Breast epithelium (tissue), 4 donors: ENCODE measurements at regions not wholly inside any gene's neighbourhood (a gene's known extent, or its start where the extent isn't known, plus 50 kb on each side); places are given as distances from the start of the nearest gene placed in this dataset.

ENCODE experiments used
- DNase-seq, 2 donors: peaks; one replicate each; pipeline ENCODE4 v3.0.0-alpha.2; 2019; ENCODE audit warnings: low spot score in 2 of 2
- H3K27ac ChIP-seq, 2 donors: fragments of 200-600 bp; sonication (generic) in 1 of 2; one replicate each; pipeline ENCODE4 v1.5.1; 2016 to 2019; ENCODE audit warnings: mild to moderate bottlenecking in 1 of 2
- H3K27me3 ChIP-seq, 2 donors: fragments of 200-600 bp; sonication (generic) in 1 of 2; one replicate each; pipeline versions ENCODE4 v1.5.1 to v1.6.0; 2017 to 2019; ENCODE audit warnings: control low read depth in 1 of 2, mild to moderate bottlenecking in 1 of 2
- H3K36me3 ChIP-seq: fragments of 200-600 bp; one replicate; pipeline ENCODE4 v1.5.1; 2019
- H3K4me1 ChIP-seq, 2 donors: fragments of 200-600 bp; sonication (generic); one replicate each; pipeline ENCODE4 v1.5.1; 2016 to 2019; ENCODE audit warnings: control low read depth in 1 of 2
- H3K4me3 ChIP-seq, 3 donors: fragments of 200-600 bp; sonication (generic); 1 replicate in 2 of 3; 2 replicates in 1 of 3; pipeline ENCODE4 v1.5.1; 2016 to 2019; ENCODE audit warnings: mild to moderate bottlenecking in 3 of 3, moderate library complexity in 2 of 3
- H3K9me3 ChIP-seq, 2 donors: fragments of 200-600 bp; sonication (generic) in 1 of 2; one replicate each; pipeline ENCODE4 v1.5.1; 2016 to 2019; ENCODE audit warnings: control low read depth in 1 of 2
- CTCF ChIP-seq, 3 donors: fragments of 450-650 bp; IDR thresholded peaks; one replicate each; pipeline ENCODE4 v1.5.1; 2016 to 2017; ENCODE audit warnings: antibody characterized with exemption in 3 of 3, mild to moderate bottlenecking in 3 of 3, moderate library complexity in 3 of 3
- POLR2A ChIP-seq: fragments of 450-650 bp; IDR thresholded peaks from one replicate; pipeline ENCODE4 v1.6.1; 2016; ENCODE audit warnings: antibody characterized with exemption, mild to moderate bottlenecking, moderate library complexity
- POLR2AphosphoS5 ChIP-seq, 3 donors: sonication (generic); formaldehyde crosslinking; IDR thresholded peaks; one replicate each; pipeline ENCODE4 v1.6.1; 2017; ENCODE audit warnings: antibody characterized with exemption in 3 of 3
- intact Hi-C: fragments of 100-400 bp; cut with DNase I; formaldehyde crosslinking; loops from one replicate; pipeline ENCODE4 v1.15.1; 2023; ENCODE audit warnings: low total_unique reads

- no peak overlapping the region for H3K27ac ChIP-seq
- H3K36me3 ChIP-seq = no peaks in the 10 kb centered on the region
- TF ChIP-seq POLR2A (no peak), POLR2AphosphoS5 (IDR thresholded peaks at IDR 0.05) (no peak), CTCF (IDR thresholded peaks at IDR 0.05) (no peak)
- no peaks in the 10 kb centered on the region for H3K9me3 ChIP-seq
- no peaks in the 10 kb centered on the region for H3K4me1 ChIP-seq
- intact Hi-C loops = no loop called here
- no peaks in the 10 kb centered on the region for H3K27me3 ChIP-seq
- DNase-seq = no peak
- no peak overlapping the region for H3K4me3 ChIP-seq
Measured at GRCh38 chr13:64441740-64442139, 2788.4 kb downstream of the PCDH9 start.

GRCh38 chr13:64438084-64438483 lies 2792.1 kb downstream of the PCDH9 start:
- DNase-seq = no peak
- Histone ChIP-seq H3K4me3 (no peak overlapping the region), H3K27ac (no peak overlapping the region), H3K4me1 (no peaks in the 10 kb centered on the region), H3K36me3 (no peaks in the 10 kb centered on the region), H3K27me3 (no peaks in the 10 kb centered on the region), H3K9me3 (no peaks in the 10 kb centered on the region)
- TF ChIP-seq POLR2A = no peak
- intact Hi-C loops = loop anchor here (5.0 kb wide), 1 partner anchor 1011 kb away; no protein-coding TSS in a partner anchor

- no peaks in the 10 kb centered on the region for H3K36me3 ChIP-seq
- H3K4me3 ChIP-seq = no peak overlapping the region
- H3K4me1 ChIP-seq = no peaks in the 10 kb centered on the region
- no peak overlapping the region for H3K27ac ChIP-seq
- TF ChIP-seq POLR2AphosphoS5 (IDR thresholded peaks at IDR 0.05) (no peak), CTCF (IDR thresholded peaks at IDR 0.05) (no peak), POLR2A (no peak)
- intact Hi-C loops = no loop called here
- H3K27me3 ChIP-seq = no peaks in the 10 kb centered on the region
- DNase-seq = no peak
- H3K9me3 ChIP-seq = no peaks in the 10 kb centered on the region
Measured at GRCh38 chr13:64429691-64430090, 2800.4 kb downstream of the PCDH9 start.

- TF ChIP-seq POLR2AphosphoS5 (IDR thresholded peaks at IDR 0.05) = no peak
- Histone ChIP-seq H3K27ac (no peak overlapping the region), H3K4me3 (no peak overlapping the region), H3K36me3 (no peaks in the 10 kb centered on the region), H3K27me3 (no peaks in the 10 kb centered on the region), H3K4me1 (no peaks in the 10 kb centered on the region), H3K9me3 (no peaks in the 10 kb centered on the region)
- no peak for DNase-seq
- intact Hi-C loops = no loop called here
Measured at GRCh38 chr13:64428196-64428595, 2801.9 kb downstream of the PCDH9 start.

GRCh38 chr13:64423467-64423866 lies 2806.7 kb downstream of the PCDH9 start:
- Histone ChIP-seq H3K4me3 (no peak overlapping the region), H3K36me3 (no peaks in the 10 kb centered on the region), H3K4me1 (no peaks in the 10 kb centered on the region), H3K27me3 (no peaks in the 10 kb centered on the region), H3K9me3 (no peaks in the 10 kb centered on the region), H3K27ac (no peak overlapping the region)
- no peak for DNase-seq
- TF ChIP-seq CTCF (IDR thresholded peaks at IDR 0.05) (no peak), POLR2A (no peak), POLR2AphosphoS5 (IDR thresholded peaks at IDR 0.05) (no peak)
- intact Hi-C loops = no loop called here

GRCh38 chr13:64420181-64420580 lies 2810.0 kb downstream of the PCDH9 start:
- Histone ChIP-seq H3K27me3 (no peaks in the 10 kb centered on the region), H3K4me1 (no peaks in the 10 kb centered on the region), H3K27ac (no peak overlapping the region), H3K9me3 (no peaks in the 10 kb centered on the region), H3K4me3 (no peak overlapping the region), H3K36me3 (no peaks in the 10 kb centered on the region)
- TF ChIP-seq POLR2AphosphoS5 (IDR thresholded peaks at IDR 0.05) = no peak
- no peak for DNase-seq
- intact Hi-C loops = no loop called here

- no peaks in the 10 kb centered on the region for H3K27me3 ChIP-seq
- no peaks in the 10 kb centered on the region for H3K36me3 ChIP-seq
- H3K27ac ChIP-seq = no peak overlapping the region
- intact Hi-C loops = no loop called here
- TF ChIP-seq POLR2AphosphoS5 (IDR thresholded peaks at IDR 0.05) (no peak), POLR2A (no peak), CTCF (IDR thresholded peaks at IDR 0.05) (no peak)
- no peak overlapping the region for H3K4me3 ChIP-seq
- H3K4me1 ChIP-seq = no peaks in the 10 kb centered on the region
- no peaks in the 10 kb centered on the region for H3K9me3 ChIP-seq
- DNase-seq = no peak
Measured at GRCh38 chr13:64417581-64417980, 2812.6 kb downstream of the PCDH9 start.
